NCI-H510A treated with DMSO at 0.1 percent for 48 hours (cell line): ENCODE measurements at regions not wholly inside any gene's neighbourhood (a gene's known extent, or its start where the extent isn't known, plus 50 kb on each side); places are given as distances from the start of the nearest gene placed in this dataset.
A peak's percentile ranks its signal among the peaks of the same experiment; 100 is the strongest.
"Not testable (repeated sequence)": the region's sequence is repeated elsewhere in the genome, so short reads cannot be mapped to it uniquely, and the experiment has no call there.

Experiments
- DNase-seq: peaks from one replicate; lab custom pipeline; 2025; lab: John Stamatoyannopoulos, UW

DNA sequence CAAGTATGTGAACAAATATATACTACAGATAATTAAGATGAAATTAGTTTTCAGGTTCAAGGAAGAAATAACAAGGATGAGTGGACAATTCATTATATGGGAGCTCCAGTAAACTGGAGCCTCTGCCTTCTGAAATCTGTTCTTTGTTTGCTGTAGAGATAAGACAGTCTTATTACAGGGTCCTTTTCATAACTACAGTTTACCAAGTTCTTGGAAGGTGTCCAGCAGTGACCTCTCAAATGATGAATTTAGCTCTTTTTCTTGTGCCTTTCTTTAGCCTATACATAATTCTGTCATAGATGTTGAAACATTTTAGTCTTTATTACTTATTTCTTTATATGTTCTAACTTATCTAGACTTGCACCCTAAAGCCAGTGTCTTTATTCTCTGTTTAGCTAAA is 89.7 kb upstream of the GBE1 start:
- DNase-seq, result no peak

DNA sequence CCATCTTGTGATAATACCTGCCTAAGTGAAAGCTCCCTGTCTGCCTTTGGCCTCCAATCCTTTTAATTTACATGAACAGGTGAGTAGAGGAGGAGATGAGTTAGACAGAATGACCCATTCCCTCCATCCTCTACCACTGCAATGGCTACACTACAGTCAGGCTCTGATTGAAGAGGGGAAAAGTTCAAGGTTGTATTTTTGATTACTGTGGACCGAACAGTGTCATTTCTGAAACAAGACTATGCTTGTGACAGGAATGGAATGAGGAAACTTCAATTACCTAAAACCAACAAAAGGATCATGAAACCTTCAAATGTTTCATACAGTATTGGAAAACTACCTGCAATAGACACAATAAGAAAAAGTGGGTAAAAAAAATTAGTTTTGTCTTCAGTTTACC is 85.5 kb upstream of the GBE1 start:
- DNase-seq, result no peak

GRCh38 chr3:81841540-81841939 is 80.1 kb upstream of the GBE1 start:
- no peak for DNase-seq

GRCh38 chr3:81839504-81840094 is 78.2 kb upstream of the GBE1 start:
- DNase-seq, result no peak

- DNase-seq, result no peak
Observed at GRCh38 chr3:81838457-81838856, 77.0 kb upstream of the GBE1 start.

DNA sequence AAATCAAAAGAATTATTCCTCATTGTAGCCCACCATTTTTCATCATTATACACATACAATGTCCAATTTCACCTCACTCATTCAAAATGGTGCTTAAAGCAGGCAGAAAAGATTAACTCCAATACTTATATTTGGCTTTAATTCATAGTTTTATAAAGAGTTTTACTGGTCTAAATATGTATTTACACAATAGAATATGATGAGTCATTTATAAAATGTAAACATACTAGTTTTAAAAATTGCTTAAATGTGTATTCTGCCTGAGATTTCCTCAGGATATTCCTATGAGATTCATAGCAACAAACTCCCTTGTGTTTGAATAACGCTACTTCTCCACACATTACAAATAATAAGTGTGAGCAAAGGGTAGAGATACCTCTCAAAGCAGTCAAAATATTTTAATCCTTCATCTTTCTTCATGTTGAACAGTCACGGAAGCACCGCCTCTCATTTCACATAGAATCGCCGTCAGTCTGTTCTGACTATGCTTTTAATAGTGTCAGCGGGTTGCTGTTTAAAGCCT is 75.7 kb upstream of the GBE1 start:
- peak; percentile 48 for DNase-seq

DNA sequence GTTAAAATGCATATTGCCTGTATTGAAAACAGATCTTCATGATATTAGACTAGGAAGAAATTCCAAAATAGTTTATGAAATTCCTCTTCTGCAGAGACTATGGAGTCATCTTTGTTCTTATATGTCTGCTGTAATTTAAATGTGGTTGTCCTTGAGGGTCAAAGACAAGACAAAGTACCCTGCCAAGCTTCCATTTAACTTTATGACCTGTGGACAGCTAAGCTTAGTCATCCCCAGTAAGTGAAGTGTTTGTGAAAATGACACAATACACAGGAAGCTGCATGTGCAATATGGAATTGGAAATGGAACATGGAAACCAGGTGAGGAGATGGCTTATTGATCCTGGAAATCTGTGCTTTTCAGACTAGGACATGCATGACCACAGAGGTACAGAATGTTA is 68.5 kb upstream of the GBE1 start:
- DNase-seq, result no peak

DNA sequence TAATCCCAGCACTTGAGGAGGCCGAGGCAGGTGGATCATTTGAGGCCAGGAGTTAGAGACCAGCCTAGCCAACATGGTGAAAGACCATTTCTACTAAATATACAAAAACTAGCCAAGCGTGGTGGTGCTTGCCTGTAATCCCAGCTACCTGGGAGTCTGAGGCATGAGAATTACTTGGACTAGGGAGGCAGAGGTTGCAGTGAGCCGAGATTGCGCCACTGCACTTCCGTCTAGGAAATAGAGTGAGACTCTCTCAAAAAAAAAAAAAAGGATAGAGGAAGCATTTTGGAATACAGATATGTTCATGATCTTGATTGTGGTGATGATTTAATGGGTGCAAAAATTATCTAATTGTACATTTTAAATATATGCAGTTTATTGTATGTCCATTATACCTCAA is 67.8 kb upstream of the GBE1 start:
- not testable (repeated sequence) for DNase-seq

GRCh38 chr3:81823882-81824395 is 62.5 kb upstream of the GBE1 start:
- peak; percentile 37 for DNase-seq

DNA sequence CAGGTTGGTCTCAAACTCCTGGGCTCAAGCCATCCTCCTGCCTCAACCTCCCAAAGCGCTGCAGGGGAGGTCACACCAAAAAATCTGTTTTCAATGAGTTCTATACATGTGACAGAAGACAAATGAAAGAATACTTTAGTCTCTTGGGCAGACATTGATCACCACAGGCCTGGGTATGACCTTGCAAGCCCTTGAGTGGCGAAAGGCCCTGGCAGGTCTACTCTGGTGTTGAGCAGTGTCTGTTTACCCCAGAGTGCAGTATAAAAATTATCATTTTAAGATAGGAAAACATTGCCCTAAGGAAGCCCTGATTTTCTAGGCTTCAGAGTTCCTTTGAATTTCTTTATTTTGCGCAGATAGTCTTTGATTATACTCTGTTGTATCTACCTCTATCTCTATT is 61.6 kb upstream of the GBE1 start:
- no peak for DNase-seq

DNA sequence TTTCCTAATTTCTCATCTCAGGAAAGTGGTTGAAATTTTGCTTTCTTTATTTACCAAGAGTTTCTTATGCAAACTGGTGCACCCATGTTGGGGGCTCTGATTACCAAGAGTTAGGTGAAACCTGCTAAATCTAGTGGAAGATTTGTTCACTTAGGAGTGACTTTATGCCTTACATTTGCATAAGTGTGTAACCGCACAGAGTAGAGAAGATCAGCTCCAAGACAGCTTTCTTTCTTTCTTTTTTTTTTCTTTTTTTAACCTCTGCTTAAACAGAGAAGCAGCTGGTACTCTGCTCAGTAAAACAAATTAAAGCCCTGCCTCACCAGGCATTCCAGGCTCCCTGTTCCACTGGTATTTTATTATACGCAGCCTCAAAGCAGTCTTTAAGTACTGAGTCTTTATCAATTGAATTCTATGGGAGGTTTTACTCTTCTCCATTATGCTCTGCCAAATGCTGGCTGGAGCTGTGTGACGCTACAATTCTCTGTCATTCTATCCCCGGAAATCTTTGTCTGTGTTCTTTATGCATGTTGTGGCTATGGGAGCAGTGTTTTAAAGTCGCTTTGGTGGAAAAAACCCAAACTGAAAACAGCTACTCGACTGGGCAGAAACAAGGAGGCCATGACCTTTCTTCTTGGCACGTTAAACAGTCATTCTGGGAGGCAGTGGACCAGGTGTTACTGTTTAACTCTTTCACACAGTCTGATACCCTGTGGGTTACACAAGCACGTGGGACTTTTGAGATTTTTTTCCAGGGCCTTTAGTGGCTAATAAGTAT is 55.2 kb upstream of the GBE1 start:
- DNase-seq, result no peak

- DNase-seq, result not testable (repeated sequence)
Observed at GRCh38 chr3:81812098-81812497, 50.7 kb upstream of the GBE1 start.
